HG03039 (cell line): ENCODE measurements at regions not wholly inside any gene's neighbourhood (a gene's known extent, or its start where the extent isn't known, plus 50 kb on each side); places are given as distances from the start of the nearest gene placed in this dataset.
"Not testable (repeated sequence)": the region's sequence is repeated elsewhere in the genome, so short reads cannot be mapped to it uniquely, and the experiment has no call there.

Source experiments
- ATAC-seq: cut with Tn5 transposase; IDR thresholded peaks from one replicate; pipeline ENCODE4 v1.9.1; 2021; ENCODE audit warnings: mild to moderate bottlenecking, moderate library complexity; ENCODE audit not compliant: unreplicated experiment

GRCh38 chrX:13387666-13388494 lies 68.0 kb upstream of the ATXN3L start:
- ATAC-seq: no peak

GRCh38 chrX:13386636-13387035 lies 66.8 kb upstream of the ATXN3L start:
- no peak for ATAC-seq

GRCh38 chrX:13386092-13386491 lies 66.2 kb upstream of the ATXN3L start:
- no peak for ATAC-seq

- no peak for ATAC-seq
Observed at GRCh38 chrX:13383907-13384306, 64.1 kb upstream of the ATXN3L start.

- no peak for ATAC-seq
Observed at GRCh38 chrX:13381514-13381913, 61.7 kb upstream of the ATXN3L start.

GRCh38 chrX:13380211-13380610 lies 60.4 kb upstream of the ATXN3L start:
- no peak for ATAC-seq

DNA sequence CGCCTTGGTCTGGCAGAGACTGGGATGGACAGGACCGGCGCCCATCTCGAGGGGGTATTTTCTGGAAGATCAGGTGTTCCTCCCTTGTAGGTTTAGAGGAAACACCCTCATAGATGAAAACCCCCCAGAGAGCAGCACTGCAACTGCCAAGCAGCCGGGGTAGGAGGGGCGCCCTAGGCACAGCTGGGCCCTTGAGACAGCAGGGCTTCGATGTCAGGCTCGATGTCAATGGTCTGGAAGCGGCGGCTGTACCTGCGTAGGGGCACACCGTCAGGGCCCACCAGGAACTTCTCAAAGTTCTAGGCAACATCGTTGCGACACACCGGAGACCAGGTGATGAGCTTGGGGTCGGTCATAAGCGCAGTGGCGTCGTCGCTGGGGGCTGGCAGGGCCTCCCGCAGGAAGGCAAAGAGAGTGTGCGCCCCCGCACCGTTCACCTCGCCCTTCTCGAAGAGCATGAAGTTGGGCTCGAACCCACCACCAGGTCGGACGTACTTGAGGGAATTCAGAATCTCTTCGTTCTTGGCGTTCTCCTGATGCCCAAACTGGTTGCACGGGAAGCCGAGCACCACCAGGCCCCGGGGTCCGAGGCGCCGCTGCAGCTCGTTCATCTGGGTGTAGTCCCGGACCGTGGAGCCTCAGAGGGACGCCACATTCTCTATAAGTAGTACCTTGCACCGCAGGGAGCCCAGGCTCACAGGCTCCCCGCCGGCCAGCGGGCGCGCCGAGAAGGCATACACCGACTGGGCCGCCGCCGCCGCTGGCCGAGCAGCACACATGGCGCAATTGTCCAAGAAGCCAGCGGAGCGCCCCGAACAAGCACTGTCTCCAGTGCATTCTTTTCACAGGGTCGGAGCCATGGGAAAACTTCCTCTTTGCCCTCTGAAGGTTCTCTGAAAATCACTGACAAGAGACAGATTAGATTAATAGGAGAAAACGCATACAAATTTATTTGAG lies 59.0 kb upstream of the ATXN3L start:
- ATAC-seq: not testable (repeated sequence)

DNA sequence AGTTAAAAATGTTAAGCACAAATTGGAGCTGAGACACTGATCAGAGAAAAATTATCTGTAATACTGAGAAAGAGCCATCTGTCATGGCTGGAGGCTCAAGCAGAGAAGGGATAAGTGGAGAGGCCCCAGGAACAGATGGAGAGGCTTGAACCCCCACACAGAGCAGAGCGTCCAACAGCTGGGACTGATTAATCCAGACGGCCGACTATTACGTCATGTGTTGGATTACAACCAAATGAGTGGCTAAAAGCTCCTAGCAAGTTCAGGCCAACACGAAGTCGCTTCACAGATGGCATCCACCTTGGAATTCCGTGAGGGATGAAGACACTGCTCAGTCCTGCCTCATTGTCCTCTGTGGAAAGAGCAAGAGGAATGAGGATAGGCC lies 57.7 kb upstream of the ATXN3L start:
- ATAC-seq: no peak

GRCh38 chrX:13376857-13377549 lies 57.1 kb upstream of the ATXN3L start:
- ATAC-seq: no peak

GRCh38 chrX:13375596-13375995 lies 55.7 kb upstream of the ATXN3L start:
- not testable (repeated sequence) for ATAC-seq

GRCh38 chrX:13374364-13374763 lies 54.5 kb upstream of the ATXN3L start:
- no peak for ATAC-seq

- no peak for ATAC-seq
Observed at GRCh38 chrX:13373431-13374187, 53.8 kb upstream of the ATXN3L start.

DNA sequence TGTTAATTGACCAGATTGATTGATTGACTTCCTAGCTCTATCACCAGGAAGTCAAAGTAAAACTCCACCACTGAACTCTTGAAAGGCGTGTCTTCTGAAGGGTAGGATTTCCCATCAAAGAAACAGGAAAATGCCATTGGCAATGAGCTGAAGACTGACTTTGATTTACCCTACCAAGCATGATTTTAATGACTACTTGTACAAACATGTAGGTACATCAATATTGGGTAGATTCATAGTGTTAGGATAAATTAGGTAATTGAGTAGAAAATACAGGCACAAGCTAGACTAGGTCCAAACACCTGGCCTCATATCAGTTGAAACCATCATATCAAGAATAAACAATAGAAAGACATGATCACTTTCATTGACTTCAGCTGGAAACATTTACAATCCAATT lies 53.2 kb upstream of the ATXN3L start:
- ATAC-seq: no peak

DNA sequence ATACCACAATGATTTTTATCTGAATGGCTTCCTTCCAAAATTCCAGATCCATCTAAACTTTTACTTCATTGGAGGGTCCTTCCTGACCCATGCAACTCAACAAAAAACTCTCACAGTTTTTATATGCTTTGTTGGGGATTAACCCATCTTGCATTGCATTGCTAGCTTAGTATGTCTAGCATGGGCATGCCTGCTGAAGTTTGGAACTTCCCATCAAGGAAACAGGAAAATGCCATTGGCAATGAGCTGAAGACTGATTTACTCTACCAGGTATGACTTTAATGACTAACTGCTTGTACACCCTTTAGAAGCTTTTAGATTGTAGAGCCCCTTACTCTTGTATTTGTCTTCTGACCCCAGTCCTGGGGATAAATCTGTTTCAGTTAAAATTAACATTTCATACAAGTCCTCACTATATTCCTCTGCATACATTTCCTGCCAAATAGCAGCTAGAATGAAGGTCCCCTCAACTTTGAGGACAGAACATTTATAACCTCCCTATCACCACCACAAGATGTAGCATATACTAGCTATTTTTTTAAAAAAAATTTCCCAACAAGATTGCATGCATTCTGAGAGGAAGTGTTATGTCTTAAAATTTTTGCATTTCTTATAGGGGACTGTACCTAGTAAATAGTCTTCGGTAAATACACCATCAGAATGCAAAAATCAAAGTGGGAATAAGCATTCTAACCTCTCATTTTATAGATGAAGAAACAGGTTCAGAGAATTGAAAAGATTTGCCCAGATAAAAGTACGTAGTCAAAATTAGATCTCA lies 52.5 kb upstream of the ATXN3L start:
- ATAC-seq: no peak

GRCh38 chrX:13371186-13371585 lies 51.3 kb upstream of the ATXN3L start:
- no peak for ATAC-seq

DNA sequence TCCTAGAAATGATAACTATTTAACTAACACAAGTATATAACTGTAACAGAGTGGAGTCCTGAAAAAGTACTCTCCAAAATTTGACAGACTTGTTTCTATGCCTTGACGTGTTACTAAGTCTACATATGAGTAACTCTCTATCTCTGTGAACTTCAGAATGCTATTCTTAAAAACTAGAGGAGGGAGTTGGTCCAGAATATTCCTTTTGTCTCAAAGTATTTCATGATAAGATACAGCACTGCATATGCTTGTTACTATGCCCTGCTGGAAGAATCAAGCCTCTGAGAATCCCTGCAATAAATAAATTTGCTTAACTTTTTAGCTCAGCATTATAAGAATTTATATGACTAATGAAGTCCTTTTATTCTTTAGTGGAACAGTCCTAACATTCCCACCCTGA lies 50.9 kb upstream of the ATXN3L start:
- ATAC-seq: no peak
